HFF-Myc (cell line): ENCODE measurements at regions not wholly inside any gene's neighbourhood (a gene's known extent, or its start where the extent isn't known, plus 50 kb on each side); places are given as distances from the start of the nearest gene placed in this dataset.

ENCODE experiments used
- DNase-seq: peaks from one replicate; pipeline ENCODE4 v3.0.0-alpha.2; 2011; ENCODE audit warnings: low read depth; ENCODE audit errors: extremely low read depth
- H3K4me3 ChIP-seq: replicated peaks from 2 replicates; pipeline ENCODE4 v1.5.1; 2011; ENCODE audit warnings: low read depth, mild to moderate bottlenecking, control low read depth, low read length
- CTCF ChIP-seq: IDR thresholded peaks from 2 replicates; pipeline ENCODE4 v1.5.1; 2012; ENCODE audit warnings: mild to moderate bottlenecking, low read depth, low read length, control low read depth; ENCODE audit errors: missing control alignments

GRCh38 chr2:18934886-18935285 is 345.5 kb upstream of the NT5C1B start:
- no peak for TF ChIP-seq CTCF
- DNase-seq, result no peak
- no peak overlapping the region for H3K4me3 ChIP-seq

- H3K4me3 ChIP-seq, result no peak overlapping the region
- no peak for TF ChIP-seq CTCF
- no peak for DNase-seq
Measured at GRCh38 chr2:18932853-18933252, 343.5 kb upstream of the NT5C1B start.

GRCh38 chr2:18930971-18931370 is 341.6 kb upstream of the NT5C1B start:
- no peak for TF ChIP-seq CTCF
- no peak for DNase-seq

GRCh38 chr2:18927525-18928232 is 338.3 kb upstream of the NT5C1B start:
- TF ChIP-seq CTCF, result no peak
- DNase-seq, result no peak
- H3K4me3 ChIP-seq, result no peak overlapping the region

More at GRCh38 chr2:18930971-18931370, 341.6 kb upstream of the NT5C1B start:
- no peak overlapping the region for H3K4me3 ChIP-seq

- TF ChIP-seq CTCF, result no peak
- H3K4me3 ChIP-seq, result no peak overlapping the region
- no peak for DNase-seq
Measured at GRCh38 chr2:18926631-18927524, 337.5 kb upstream of the NT5C1B start.

- no peak for TF ChIP-seq CTCF
- H3K4me3 ChIP-seq, result no peak overlapping the region
- no peak for DNase-seq
Measured at GRCh38 chr2:18925296-18925695, 335.9 kb upstream of the NT5C1B start.
